SK-N-SH treated with all-trans-retinoic acid at 6 μM for 48 hours (cell line): ENCODE measurements at regions not wholly inside any gene's neighbourhood (a gene's known extent, or its start where the extent isn't known, plus 50 kb on each side); places are given as distances from the start of the nearest gene placed in this dataset.

ENCODE experiments used
- ATAC-seq: fragments of 200-7000 bp; cut with Tn5 transposase; 3 replicates; pipeline ENCODE4 v1.9.1; 2020; ENCODE audit warnings: mild to moderate bottlenecking, moderate library complexity
- ARNTL ChIP-seq: fragments of 450-650 bp; formaldehyde crosslinking; IDR thresholded peaks from 2 replicates; pipeline ENCODE4 v1.5.0; 2020; ENCODE audit warnings: low read depth, mild to moderate bottlenecking, moderate library complexity, borderline replicate concordance
- BACH2 ChIP-seq: fragments of 250-450 bp; sonication (Bioruptor Pico); IDR thresholded peaks from 2 replicates; pipeline ENCODE4 v1.9.0; 2021; ENCODE audit warnings: mild to moderate bottlenecking, borderline replicate concordance
- CREB5 ChIP-seq: fragments of 250-450 bp; sonication (Bioruptor Pico); IDR thresholded peaks from 2 replicates; pipeline ENCODE4 v1.5.1; 2020; ENCODE audit warnings: low read depth, mild to moderate bottlenecking, moderate library complexity
- CSDC2 ChIP-seq: fragments of 250-450 bp; sonication (Bioruptor Pico); IDR thresholded peaks from 2 replicates; pipeline ENCODE4 v1.5.0; 2020; ENCODE audit warnings: mild to moderate bottlenecking, moderate library complexity
- CSRNP3 ChIP-seq: fragments of 250-450 bp; sonication (Bioruptor Pico); IDR thresholded peaks from 2 replicates; pipeline ENCODE4 v1.5.1; 2021; ENCODE audit warnings: mild to moderate bottlenecking, moderate library complexity
- ESRRG ChIP-seq: fragments of 250-450 bp; sonication (Bioruptor Pico); IDR thresholded peaks from 2 replicates; pipeline ENCODE4 v1.6.1; 2021; ENCODE audit warnings: mild to moderate bottlenecking
- GLIS3 ChIP-seq: fragments of 250-450 bp; sonication (Bioruptor Pico); IDR thresholded peaks from 2 replicates; pipeline ENCODE4 v1.5.0; 2020; ENCODE audit warnings: mild to moderate bottlenecking, moderate library complexity
- ISL1 ChIP-seq: fragments of 250-450 bp; sonication (Bioruptor Pico); IDR thresholded peaks from 2 replicates; pipeline ENCODE4 v2.1.2; 2022; ENCODE audit warnings: mild to moderate bottlenecking, moderate library complexity
- OSR1 ChIP-seq: fragments of 250-450 bp; sonication (Bioruptor Pico); IDR thresholded peaks from 2 replicates; pipeline ENCODE4 v1.8.0; 2022; ENCODE audit warnings: moderate library complexity, mild to moderate bottlenecking, inconsistent platforms
- PATZ1 ChIP-seq: fragments of 250-450 bp; sonication (Bioruptor Pico); IDR thresholded peaks from 2 replicates; pipeline ENCODE4 v1.8.0; 2020; ENCODE audit warnings: mild to moderate bottlenecking, moderate library complexity, borderline replicate concordance
- PPARA ChIP-seq: fragments of 250-450 bp; sonication (Bioruptor Pico); IDR thresholded peaks from 2 replicates; pipeline ENCODE4 v1.5.0; 2020; ENCODE audit warnings: mild to moderate bottlenecking, borderline replicate concordance
- RARB ChIP-seq: fragments of 250-450 bp; sonication (Bioruptor Pico); IDR thresholded peaks from 2 replicates; pipeline ENCODE4 v1.8.0; 2021; ENCODE audit warnings: mild to moderate bottlenecking, moderate library complexity
- SNAI2 ChIP-seq: fragments of 250-450 bp; sonication (Bioruptor Pico); IDR thresholded peaks from 2 replicates; pipeline ENCODE4 v1.5.0; 2020; ENCODE audit warnings: mild to moderate bottlenecking, moderate library complexity
- TCF4 ChIP-seq: fragments of 250-450 bp; sonication (Bioruptor Pico); IDR thresholded peaks from 2 replicates; pipeline ENCODE4 v1.8.0; 2021; ENCODE audit warnings: mild to moderate bottlenecking, moderate library complexity, borderline replicate concordance
- TOX ChIP-seq: fragments of 250-450 bp; sonication (Bioruptor Pico); IDR thresholded peaks from 2 replicates; pipeline ENCODE4 v1.8.0; 2021; ENCODE audit warnings: mild to moderate bottlenecking, moderate library complexity, borderline replicate concordance
- TSHZ2 ChIP-seq: fragments of 250-450 bp; sonication (Bioruptor Pico); IDR thresholded peaks from 2 replicates; pipeline ENCODE4 v1.5.0; 2020; ENCODE audit warnings: mild to moderate bottlenecking, moderate library complexity
- ZC3H10 ChIP-seq: fragments of 250-450 bp; sonication (Bioruptor Pico); IDR thresholded peaks from 2 replicates; pipeline ENCODE4 v1.5.1; 2021; ENCODE audit warnings: mild to moderate bottlenecking, moderate library complexity
- ZFP3 ChIP-seq: fragments of 250-450 bp; sonication (Bioruptor Pico); IDR thresholded peaks from 2 replicates; pipeline ENCODE4 v1.5.0; 2020; ENCODE audit warnings: mild to moderate bottlenecking, moderate library complexity
- ZNF565 ChIP-seq: fragments of 450-650 bp; formaldehyde crosslinking; conservative IDR thresholded peaks from 2 replicates; pipeline ENCODE4 v1.5.0; 2020; ENCODE audit warnings: low read depth, mild to moderate bottlenecking, moderate library complexity
- ZNF70 ChIP-seq: fragments of 450-650 bp; formaldehyde crosslinking; IDR thresholded peaks from 2 replicates; pipeline ENCODE4 v1.5.0; 2020; ENCODE audit warnings: mild to moderate bottlenecking, moderate library complexity
- ZNF8 ChIP-seq: fragments of 450-650 bp; formaldehyde crosslinking; IDR thresholded peaks from 2 replicates; pipeline ENCODE4 v1.5.0; 2020; ENCODE audit warnings: mild to moderate bottlenecking, moderate library complexity

- no peak for ATAC-seq
Observed at GRCh38 chr3:35320646-35321407, 318.5 kb upstream of the ARPP21 start.

GRCh38 chr3:35322070-35322469, 317.3 kb upstream of the ARPP21 start:
- peak; percentile 66 for ATAC-seq
- no peak for TF ChIP-seq ZC3H10
- no peak for TF ChIP-seq ARNTL (CRISPR knock-in tag)
- no peak for TF ChIP-seq CSRNP3
- TF ChIP-seq ISL1 (CRISPR knock-in tag): peak; percentile 44
- TF ChIP-seq ZNF70: no peak
- TF ChIP-seq TOX (CRISPR knock-in tag): no peak
- no peak for TF ChIP-seq RARB (CRISPR knock-in tag)

More at GRCh38 chr3:35320646-35321407, 318.5 kb upstream of the ARPP21 start:
- TF ChIP-seq ZC3H10: no peak
- TF ChIP-seq GLIS3 (CRISPR knock-in tag): no peak
- no peak for TF ChIP-seq SNAI2 (CRISPR knock-in tag)
- TF ChIP-seq ESRRG (CRISPR knock-in tag): no peak
- TF ChIP-seq CSRNP3: no peak
- TF ChIP-seq PATZ1: no peak
- no peak for TF ChIP-seq ZNF70
- no peak for TF ChIP-seq RARB (CRISPR knock-in tag)
- TF ChIP-seq PPARA: no peak
- no peak for TF ChIP-seq BACH2 (CRISPR knock-in tag)
- no peak for TF ChIP-seq CREB5 (CRISPR knock-in tag)
- TF ChIP-seq OSR1 (CRISPR knock-in tag): no peak
- TF ChIP-seq, all 23 proteins: peak for 0

- no peak for ATAC-seq
- TF ChIP-seq ZNF8 (CRISPR knock-in tag): no peak
- TF ChIP-seq TOX (CRISPR knock-in tag): no peak
- no peak for TF ChIP-seq OSR1 (CRISPR knock-in tag)
- TF ChIP-seq ZNF70: no peak
- no peak for TF ChIP-seq BACH2 (CRISPR knock-in tag)
- TF ChIP-seq TSHZ2: no peak
- no peak for TF ChIP-seq TCF4 (CRISPR knock-in tag)
- no peak for TF ChIP-seq CSDC2 (CRISPR knock-in tag)
- no peak for TF ChIP-seq ESRRG (CRISPR knock-in tag)
- TF ChIP-seq ZFP3 (CRISPR knock-in tag): no peak
- TF ChIP-seq RARB (CRISPR knock-in tag): no peak
- TF ChIP-seq PPARA: no peak
- TF ChIP-seq CREB5 (CRISPR knock-in tag): no peak
- TF ChIP-seq CSRNP3: no peak
- no peak for TF ChIP-seq ZNF565
- no peak for TF ChIP-seq GLIS3 (CRISPR knock-in tag)
Observed at GRCh38 chr3:35335703-35336102, 303.6 kb upstream of the ARPP21 start.
